NOMO-1 treated with dmso at 0.1 percent for 144 hours (cell line): ENCODE measurements at regions not wholly inside any gene's neighbourhood (a gene's known extent, or its start where the extent isn't known, plus 50 kb on each side); places are given as distances from the start of the nearest gene placed in this dataset.
"Not testable (repeated sequence)": the region's sequence is repeated elsewhere in the genome, so short reads cannot be mapped to it uniquely, and the experiment has no call there.

Experiments
- DNase-seq: peaks from one replicate; lab custom pipeline; 2025; ENCODE audit not compliant: unreplicated experiment; lab: John Stamatoyannopoulos, UW

DNA sequence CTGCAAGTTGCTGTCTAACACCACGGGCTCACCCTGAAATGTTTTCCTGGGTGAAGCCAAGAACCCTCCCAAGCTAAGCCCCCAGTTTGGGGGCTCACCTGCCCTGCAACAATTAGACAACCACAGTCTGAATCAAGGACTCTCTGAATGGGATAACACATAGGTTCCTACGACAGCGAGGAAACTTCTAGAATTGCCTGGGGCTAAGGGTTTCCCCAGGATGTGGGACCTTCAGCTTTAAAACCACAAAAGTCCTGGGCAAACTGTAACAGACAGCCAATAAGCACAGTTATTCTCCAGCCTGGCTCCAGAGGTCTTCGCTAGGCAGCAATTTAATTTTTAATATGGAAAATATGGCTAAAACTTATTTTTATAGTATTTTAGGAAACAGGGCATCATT lies 162.6 kb downstream of the PRKX start:
- DNase-seq: no peak

DNA sequence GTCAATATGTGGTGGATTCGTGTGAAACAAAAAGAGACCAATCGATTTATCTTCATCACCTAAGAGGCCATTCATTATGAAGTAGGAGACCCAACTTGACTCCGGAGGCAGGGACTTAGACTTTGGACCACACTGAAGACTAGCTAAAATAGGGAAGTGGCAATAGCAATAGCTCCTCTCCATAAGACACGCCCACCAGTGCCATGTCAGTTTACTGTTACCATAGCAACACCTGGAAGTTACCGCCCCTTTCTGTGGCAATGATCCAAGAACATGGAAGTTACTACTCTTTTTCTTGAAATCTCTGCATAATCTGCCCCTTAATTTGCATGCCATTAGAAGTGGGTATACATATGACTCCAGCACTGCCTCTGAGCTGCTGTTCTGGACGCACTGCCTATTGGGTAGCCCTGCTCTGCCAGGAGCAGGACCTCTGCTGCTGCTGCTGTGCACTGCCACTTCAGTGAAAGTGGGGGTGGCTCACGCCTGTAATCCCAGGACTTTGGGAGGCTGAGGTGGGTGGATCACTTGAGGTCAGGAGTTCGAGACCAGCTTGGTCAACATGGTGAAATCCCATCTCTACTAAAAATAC lies 163.2 kb downstream of the PRKX start:
- DNase-seq: peak; percentile 73

DNA sequence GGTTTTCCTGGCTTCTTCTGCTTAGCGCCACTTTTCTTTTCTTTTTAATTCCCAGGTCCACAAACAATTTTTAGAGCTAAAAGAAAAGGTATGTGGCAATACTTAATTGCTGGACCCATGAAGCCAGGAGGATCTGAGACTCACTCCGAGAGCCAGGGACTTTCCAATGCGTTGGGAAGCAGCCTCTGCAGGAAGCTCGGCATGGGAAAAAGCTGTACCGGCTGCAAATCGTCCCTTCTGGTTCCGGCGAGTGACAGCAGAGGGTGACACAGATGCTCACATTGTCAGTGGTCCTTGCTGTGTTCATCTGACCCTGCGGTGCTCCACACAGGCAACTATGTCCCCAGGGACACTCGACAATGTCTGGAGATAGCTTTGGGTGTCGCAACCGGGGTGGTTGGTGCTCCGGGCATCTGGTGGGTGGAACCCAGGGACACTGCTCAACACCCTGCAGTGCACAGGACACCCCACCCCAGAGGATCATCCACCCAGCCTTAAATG lies 164.0 kb downstream of the PRKX start:
- peak; percentile 6 for DNase-seq

DNA sequence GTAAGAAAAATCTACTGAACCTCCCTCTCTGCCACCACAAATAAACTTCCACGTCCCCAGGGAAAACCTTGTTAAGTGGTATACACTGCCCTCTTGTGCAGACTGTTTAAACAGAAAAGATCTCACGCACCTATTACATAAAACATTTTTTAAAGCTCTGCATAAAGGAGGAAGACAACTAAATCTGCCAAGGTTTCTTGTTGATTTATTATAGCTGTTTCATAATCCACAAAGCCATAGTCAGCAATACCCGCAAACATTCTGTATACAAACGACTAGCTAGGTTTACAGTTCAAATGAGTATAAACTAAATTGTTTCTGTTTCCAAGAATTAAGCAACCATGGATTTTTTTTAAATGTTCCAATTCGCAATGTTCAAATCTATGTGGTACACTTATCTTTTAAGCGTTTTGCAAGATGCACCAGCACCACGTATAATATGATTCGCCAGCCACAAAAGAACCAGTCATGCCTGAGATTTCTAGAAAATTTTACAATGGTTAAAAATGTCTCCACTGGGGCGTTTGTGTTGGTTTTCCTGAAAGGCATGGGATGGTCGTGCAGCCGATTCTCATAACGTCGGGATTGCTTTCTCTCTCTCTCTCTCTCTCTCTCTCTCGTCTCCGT lies 164.6 kb downstream of the PRKX start:
- DNase-seq: peak; percentile 71

DNA sequence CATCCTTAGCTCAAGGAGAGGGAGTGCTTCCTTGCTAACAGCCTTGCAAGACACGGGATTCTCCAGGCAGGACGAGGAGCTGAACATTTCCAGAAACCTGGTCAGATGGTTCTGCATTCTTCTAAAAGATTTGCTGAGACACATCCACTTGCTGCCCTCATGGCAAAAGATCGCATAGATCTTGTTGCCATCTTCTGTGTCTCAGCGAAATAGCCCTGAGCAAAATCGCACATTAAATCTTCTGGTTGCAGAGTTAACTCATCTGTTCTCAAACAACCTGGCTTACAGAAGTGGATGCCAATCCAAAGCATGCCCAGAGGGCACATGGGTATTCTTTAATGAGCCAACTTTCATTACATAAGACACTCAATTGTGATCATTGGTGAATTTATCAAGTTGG lies 167.5 kb downstream of the PRKX start:
- no peak for DNase-seq

DNA sequence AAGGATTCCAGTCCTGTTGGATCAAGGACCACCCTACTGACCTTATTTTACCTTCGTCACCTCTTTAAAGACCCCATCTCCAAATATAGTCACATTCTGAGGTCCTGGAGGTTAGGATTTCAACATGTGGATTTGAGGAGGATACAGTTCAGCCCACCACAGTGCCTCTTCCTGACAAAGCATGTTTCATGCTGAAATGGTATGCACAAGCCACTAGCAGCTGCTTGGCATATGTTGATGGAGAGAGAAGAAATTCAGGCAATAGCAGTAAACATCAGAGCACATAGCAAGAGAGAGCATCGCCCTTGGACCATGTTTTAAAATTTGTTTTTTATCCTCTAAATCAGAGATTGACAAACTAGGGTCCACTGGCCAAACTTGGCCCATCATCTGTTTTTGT lies 172.1 kb downstream of the PRKX start:
- DNase-seq: no peak

DNA sequence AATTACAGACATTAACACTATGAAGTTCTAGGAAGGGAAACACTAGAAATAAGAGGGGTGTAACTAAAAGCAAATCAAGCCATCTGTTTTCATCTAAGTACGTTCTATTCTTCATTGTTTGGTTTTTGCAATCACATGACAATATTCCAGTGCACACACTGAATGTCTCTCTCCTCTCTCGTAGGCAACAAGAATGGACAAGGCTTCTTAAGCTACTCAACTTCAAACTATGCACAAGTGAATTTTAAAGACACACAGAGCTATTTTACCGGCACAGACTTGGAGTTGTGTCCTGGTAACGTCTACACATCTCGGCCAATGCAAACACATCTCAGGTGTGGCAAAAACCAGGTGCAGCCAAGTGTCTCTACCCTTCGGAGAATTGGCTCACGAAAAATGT lies 173.3 kb downstream of the PRKX start:
- no peak for DNase-seq

DNA sequence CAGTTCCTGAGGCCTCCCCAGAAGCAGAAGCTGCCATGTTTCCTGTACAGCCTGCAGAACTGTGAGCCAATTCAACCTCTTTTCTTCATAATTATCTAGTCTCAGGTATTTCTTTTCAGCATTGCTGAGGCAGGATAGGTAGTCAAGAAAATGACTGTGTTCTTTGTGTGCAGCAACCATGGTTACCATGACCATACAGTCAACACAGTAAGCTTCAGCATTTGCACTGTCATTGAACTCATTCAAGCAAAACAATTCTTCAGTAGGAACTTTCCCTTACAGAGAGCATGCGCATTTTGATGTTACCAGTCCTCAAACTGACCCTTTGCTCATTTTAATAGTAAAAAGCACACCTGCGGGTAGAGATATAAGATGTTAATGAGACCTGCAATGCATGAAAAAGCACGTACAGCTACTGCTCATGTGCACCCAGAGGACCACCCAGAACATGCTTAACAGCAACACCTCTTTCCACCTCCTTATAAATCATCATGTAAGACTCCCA lies 180.8 kb downstream of the PRKX start:
- DNase-seq: no peak

DNA sequence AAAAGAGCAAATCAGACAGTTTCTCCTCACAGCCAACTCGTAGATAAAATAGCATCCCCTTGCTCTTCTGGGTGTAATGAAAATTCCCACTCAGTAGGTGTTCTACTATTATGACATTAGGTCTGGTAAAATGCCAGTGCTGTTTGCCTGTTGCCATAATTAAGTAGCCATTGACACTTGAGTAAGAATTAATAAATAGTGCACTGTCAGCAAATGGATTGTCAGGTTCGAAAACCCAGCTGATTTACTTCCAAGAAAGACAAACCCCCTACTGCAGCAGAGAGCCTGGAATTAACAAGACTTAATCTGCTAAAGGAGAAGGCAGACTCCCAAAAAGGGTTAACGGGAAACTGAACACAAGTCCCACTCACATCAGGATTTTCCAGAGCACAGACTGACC lies 182.0 kb downstream of the PRKX start:
- not testable (repeated sequence) for DNase-seq

DNA sequence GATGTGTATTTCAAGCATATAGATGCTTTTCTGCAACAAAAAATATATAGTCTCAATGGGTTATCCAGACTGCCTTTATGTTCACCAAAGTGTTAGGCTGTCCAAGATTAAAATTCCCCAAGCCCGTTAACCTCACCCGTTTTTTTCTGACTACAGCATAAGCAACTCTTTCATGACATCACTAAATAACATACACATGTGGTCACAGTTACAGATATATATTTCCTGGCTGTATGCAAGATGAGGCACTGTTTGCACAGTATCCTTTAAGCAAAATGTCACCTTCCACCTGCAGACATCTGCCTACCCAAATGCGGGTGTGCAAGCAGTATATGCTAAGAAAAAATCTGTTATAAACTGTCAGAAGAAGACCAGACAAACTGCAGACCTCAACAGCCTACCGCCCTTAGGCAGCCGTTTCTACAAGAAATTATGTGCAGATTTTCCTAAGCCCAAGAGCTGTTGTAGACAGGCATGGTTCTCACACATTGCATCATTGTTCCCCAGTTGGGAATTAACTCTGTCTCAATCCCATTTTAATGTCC lies 183.1 kb upstream of the MXRA5 start:
- DNase-seq: no peak

DNA sequence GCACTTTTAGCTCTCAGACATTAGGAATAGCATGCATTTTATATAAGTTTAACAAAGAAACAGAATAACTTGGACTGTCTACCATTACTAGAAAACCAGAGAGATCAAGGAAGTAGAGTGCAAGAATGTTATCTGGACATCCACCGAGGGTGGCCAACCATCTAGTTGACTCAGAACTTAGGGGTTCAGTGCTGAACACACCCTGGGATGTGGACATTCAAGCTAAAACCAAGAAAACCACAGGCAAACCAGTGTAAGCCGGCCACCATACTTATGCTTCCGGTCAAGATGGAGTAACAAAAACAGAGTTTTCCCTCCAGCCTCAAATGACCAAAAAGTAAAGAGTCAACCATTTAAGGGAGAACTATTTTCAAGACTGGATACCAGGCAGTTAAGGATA lies 181.4 kb upstream of the MXRA5 start:
- DNase-seq: no peak

DNA sequence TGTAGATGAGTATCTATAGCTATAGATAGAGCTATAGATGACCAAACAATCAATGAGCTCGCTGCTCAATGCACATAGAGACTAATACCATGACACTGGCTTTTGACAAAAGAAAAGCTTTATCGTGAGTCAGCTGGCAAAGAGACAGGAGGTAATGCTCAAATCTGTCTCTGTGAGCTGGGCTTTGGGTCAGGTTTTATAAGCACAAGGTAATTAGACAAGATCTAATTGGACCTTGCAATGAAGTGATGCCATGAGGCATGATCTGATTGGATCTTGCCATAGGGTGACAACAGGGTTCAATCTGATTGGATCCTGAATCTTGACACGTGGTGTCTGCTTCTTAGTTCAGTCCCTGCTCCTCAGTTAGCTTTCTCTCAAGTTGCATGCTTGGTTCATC lies 180.7 kb upstream of the MXRA5 start:
- DNase-seq: no peak

DNA sequence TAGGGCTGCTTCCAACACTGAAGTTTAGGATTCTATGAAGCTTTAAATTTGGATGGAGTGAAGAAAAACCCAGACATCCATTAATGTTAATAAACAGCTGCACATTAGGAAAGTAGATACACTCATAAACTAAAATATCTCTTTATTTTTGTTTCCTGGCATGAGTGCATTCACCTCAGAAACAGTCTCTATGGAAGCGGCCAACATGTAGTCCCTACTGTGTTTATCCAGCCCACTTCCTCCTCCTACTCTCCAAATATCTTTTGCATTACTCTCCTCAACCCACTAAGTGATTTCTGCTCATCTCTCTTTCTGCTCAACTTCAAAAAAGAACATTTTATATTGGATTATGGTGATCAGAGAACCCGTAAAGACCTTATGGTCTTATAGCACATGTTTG lies 180.3 kb upstream of the MXRA5 start:
- DNase-seq: no peak

DNA sequence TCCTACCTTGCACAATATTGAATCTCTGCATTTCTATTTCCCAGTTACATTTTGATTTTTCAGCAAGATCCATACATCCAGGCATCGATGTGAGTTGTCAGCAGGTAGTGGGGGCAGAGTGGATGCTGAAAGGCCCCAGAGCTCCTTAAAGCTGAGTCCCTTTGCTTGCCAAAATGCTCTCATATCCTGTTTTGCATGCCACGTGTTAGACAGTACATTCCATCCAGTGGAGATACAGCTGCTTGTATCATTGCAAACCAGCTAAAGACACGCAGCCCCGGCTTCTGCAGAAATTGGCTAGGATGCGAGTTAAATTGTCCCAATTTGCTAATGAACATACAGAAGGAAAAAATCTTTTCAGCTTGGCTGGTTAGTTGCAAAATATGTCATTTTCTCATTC lies 179.6 kb upstream of the MXRA5 start:
- no peak for DNase-seq

DNA sequence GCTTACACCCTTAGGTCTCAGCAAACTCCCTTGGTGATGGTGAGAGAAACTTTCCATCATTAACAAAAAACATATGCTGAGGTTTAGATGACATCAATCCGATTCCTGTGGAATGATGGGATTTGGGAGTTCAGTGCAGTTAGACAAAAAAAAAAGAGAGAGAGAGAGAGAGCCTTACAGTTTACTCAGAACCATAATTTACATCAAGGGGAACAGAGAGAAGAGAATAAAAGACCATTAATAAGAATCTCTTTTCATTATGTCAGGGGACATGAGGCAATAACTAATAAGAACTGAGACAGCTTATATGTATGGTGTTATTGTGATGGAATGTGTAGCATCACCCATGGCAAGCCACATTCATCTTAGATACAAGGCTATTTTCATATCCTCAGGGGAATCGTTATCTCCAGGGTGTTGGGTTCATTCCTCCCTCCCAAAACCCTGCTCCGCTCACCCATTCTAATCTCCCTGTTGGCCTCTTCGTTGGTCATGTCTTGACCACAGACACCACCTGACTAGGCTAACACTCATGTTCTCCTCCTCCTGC lies 175.7 kb upstream of the MXRA5 start:
- DNase-seq: no peak

DNA sequence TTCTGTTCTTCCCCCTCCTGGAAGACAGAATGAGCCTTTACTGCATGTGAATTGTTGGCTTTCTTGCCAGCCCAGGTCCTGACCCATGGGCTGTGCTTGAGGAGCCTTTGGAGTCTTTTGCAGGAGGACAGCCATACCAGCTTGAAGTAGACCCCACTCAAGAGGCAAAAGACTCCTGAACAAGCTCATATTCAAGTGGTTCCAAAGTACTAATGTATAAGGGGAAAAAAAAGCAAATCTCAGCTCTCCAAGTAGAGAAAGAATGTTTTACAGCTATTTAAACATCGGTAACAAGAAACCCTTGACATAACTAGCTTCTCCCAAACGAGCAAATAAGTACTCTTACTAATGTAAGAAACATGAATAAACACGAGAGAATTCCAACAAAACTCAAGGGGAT lies 174.9 kb upstream of the MXRA5 start:
- DNase-seq: no peak

DNA sequence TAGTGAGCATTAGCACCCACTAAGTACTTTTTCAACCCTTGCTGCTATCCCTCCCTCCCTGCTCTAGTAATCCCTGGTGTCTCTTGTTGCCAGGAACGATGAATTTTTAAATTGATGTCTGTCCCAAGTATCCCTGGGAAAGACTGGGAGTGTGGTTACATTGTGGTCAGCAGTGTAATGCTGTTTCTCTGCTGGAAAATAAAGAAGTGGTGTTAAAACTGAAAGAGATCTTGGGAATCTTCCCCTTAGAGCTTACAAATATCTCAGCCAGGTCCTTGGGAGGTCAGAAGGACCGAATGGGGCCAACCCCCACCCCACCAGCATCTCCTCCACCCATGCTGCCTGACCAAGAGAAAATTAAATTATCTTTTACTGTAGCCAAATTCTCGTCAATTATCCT lies 174.5 kb upstream of the MXRA5 start:
- DNase-seq: no peak

DNA sequence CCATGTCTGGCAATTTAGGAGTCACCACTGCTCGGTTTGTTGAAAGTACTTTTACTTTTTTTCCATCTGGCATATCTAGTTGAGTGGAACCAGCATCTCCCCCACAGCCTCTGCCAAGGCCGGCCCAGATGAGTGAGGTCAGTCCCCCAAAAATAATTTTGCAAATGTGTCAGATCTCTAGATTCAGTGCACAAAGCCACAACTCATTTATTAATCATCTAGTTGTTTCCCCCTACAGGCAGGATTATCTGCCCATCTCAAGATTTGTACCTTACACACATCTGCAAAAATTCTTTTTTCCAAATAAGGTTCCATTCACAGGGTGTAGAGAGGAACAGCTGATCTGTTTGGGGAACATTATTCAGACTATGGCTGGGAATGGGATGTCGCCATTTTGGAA lies 174.0 kb upstream of the MXRA5 start:
- no peak for DNase-seq

DNA sequence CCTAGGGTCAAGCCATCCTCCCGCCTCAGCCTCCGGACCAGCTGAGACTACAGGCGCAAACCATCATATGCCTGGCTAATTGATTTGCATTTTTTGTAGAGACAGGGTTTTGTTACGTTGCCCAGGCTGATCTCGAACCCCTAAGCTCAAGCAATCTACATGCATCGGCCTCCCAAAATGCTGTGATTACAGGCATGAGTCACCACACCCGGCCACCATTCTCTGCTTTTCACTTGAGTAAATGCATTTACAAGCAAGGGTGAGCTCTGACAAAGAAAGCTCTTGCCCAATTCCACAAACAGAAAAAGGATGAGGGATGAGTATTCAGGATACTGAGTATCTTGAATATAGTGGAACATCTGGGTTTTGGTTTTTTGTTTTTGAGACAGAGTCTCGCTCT lies 172.9 kb upstream of the MXRA5 start:
- not testable (repeated sequence) for DNase-seq

DNA sequence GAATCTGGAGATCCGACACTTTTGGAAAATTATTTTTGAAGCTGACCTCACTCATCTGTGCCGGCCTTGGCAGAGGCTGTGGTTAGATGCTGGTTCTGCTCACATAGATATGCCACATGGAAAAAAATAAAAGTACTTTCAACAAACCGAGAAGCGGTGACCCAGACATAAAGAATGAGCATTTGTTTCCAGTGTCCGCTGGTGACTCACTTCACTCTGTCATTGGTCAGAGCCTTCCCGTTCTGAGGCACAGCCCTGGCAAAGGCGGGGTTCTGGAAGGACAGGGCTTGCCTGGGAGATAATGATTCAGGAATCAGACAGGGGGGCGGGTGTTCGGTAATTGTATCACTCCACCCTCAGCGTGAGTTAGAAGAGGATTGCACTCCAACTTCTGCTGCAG lies 172.4 kb upstream of the MXRA5 start:
- DNase-seq: no peak

DNA sequence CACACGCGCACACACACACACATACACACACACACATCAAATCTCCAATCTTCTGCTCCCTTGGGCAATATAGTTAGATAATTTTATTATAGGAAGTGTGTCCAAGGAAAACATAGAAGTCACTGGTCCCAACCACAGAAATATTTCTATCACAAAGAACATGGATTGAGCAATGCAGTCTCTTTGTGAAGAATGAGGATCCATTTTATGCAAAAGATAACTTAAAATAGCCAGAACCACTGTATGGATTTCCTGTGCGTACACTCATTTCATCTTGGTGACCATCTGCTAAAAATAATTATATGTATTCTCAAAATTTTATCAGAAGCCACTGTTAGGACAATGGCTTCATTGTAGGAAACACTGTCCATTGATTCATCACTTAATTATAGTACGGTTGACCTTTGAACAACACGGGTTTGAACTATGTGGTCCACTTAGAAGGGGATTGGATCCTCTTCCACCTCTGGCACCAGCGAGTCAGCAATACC lies 169.6 kb upstream of the MXRA5 start:
- DNase-seq: no peak

DNA sequence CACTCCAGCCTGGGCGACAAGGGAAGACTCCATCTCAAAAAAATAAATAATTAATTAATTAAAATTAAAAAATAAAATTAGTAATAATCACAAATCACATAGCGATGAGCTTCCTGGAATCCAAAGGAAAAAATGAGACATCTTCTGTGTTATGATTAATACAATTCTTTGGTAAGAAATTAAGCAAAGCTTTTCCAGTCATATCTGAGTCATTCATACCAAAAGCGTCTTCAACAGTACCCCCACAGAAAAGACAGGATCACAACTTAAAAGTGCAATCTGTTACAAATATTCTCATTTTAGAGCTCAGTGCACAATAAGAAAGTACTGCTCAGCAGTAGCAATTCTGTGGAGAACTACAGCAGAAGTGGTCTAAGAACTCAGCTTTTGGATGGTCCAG lies 168.5 kb upstream of the MXRA5 start:
- no peak for DNase-seq
